A673 (cell line): ENCODE measurements at regions not wholly inside any gene's neighbourhood (a gene's known extent, or its start where the extent isn't known, plus 50 kb on each side); places are given as distances from the start of the nearest gene placed in this dataset.

Experiments used
- BruUV-seq: library from RNA; stranded (reverse); fragments of 400-500 nt; replicated peaks from 2 replicates; lab custom pipeline; 2021; lab: Mats Ljungman, UMichigan
- CTCF ChIA-PET: fragments of 300-600 bp; sonication (Branson Sonifier 250); formaldehyde crosslinking; loops from one replicate; lab custom pipeline; 2022; ENCODE audit warnings: antibody characterized with exemption; lab: Charles Lee
- POLR2A ChIA-PET: fragments of 300-600 bp; sonication (Branson Sonifier 250); formaldehyde crosslinking; loops from one replicate; lab custom pipeline; 2022; ENCODE audit warnings: antibody characterized with exemption; ENCODE audit not compliant: low non-redundant PET; lab: Charles Lee
- DNase-seq: peaks from one replicate; pipeline ENCODE4 v3.0.0-alpha.2; 2015; ENCODE audit warnings: low spot score
- H3K27ac ChIP-seq: fragments of 200-600 bp; sonication (generic); 2 replicates; pipeline ENCODE4 v1.5.1; 2016; ENCODE audit warnings: mixed run types, low read depth, mild to moderate bottlenecking, mixed read lengths, antibody characterized with exemption, low read length; ENCODE audit not compliant: poor library complexity, severe bottlenecking
- H3K27me3 ChIP-seq: fragments of 200-600 bp; sonication (generic); replicated peaks from 2 replicates; pipeline ENCODE4 v1.6.1; 2017; ENCODE audit warnings: mixed run types, low read depth, mild to moderate bottlenecking, mixed read lengths, antibody characterized with exemption, low read length; ENCODE audit not compliant: insufficient read depth, poor library complexity
- H3K36me3 ChIP-seq: fragments of 200-600 bp; sonication (generic); 2 replicates; pipeline ENCODE4 v1.6.1; 2016; ENCODE audit warnings: mixed run types, mild to moderate bottlenecking, mixed read lengths, antibody characterized with exemption, low read length; ENCODE audit not compliant: insufficient read depth, poor library complexity, severe bottlenecking
- H3K4me1 ChIP-seq: fragments of 200-600 bp; sonication (generic); 2 replicates; pipeline ENCODE4 v1.6.1; 2017; ENCODE audit warnings: mixed run types, mild to moderate bottlenecking, mixed read lengths, antibody characterized with exemption, low read length; ENCODE audit not compliant: insufficient read depth, poor library complexity, severe bottlenecking
- H3K4me3 ChIP-seq: fragments of 200-600 bp; sonication (generic); 2 replicates; pipeline ENCODE4 v1.5.1; 2016; ENCODE audit warnings: low read depth, mixed run types, mild to moderate bottlenecking, mixed read lengths, low read length; ENCODE audit not compliant: poor library complexity, severe bottlenecking
- H3K9me3 ChIP-seq: fragments of 200-600 bp; sonication (generic); 2 replicates; pipeline ENCODE4 v1.6.1; 2016; ENCODE audit warnings: mixed run types, low read depth, mild to moderate bottlenecking, mixed read lengths, antibody characterized with exemption, low read length; ENCODE audit not compliant: poor library complexity, severe bottlenecking
- CTCF ChIP-seq: fragments of 300-800, 200-600 bp; sonication (generic); conservative IDR thresholded peaks from 2 replicates; pipeline ENCODE4 v1.5.1; 2017; ENCODE audit warnings: low read depth, mild to moderate bottlenecking, antibody characterized with exemption, low read length, moderate library complexity, mixed read lengths
- EZH2 ChIP-seq: fragments of 200-600 bp; sonication (generic); IDR thresholded peaks from 2 replicates; pipeline ENCODE4 v1.6.1; 2017; ENCODE audit warnings: borderline replicate concordance, low read depth, mild to moderate bottlenecking, mixed read lengths, antibody characterized with exemption, low read length; ENCODE audit not compliant: poor library complexity, severe bottlenecking
- intact Hi-C: fragments of 100-400 bp; cut with micrococcal nuclease; formaldehyde crosslinking; loops from one replicate; pipeline ENCODE4 v1.10.0; 2022; ENCODE audit not compliant: unreplicated experiment

GRCh38 chr6:6497976-6498375, 90.5 kb upstream of the LY86 start:
- Histone ChIP-seq H3K36me3 (no peaks in the 10 kb centered on the region), H3K9me3 (no peaks in the 10 kb centered on the region), H3K4me3 (no peak overlapping the region), H3K27me3 (peaks cover 11% of the 10 kb centered on the region), H3K4me1 (no peaks in the 10 kb centered on the region), H3K27ac (no peak overlapping the region)
- ChIA-PET CTCF (no interaction called here), POLR2A (interaction anchor here (0.5 kb wide), 1 partner anchor 1237 kb away, joined by 9 read pairs; the partner anchor contains the start of gene LYRM4)
- no TSS peak for BruUV-seq
- DNase-seq = no peak
- TF ChIP-seq CTCF (no peak), EZH2 (no peak)
- intact Hi-C loops = no loop called here

- Histone ChIP-seq H3K4me3 (no peak overlapping the region), H3K27ac (no peak overlapping the region), H3K9me3 (no peaks in the 10 kb centered on the region), H3K36me3 (no peaks in the 10 kb centered on the region), H3K27me3 (peaks cover 11% of the 10 kb centered on the region), H3K4me1 (no peaks in the 10 kb centered on the region)
- no peak for DNase-seq
- no TSS peak for BruUV-seq
- CTCF ChIA-PET = interaction anchor here (0.9 kb wide), 1 partner anchor 44 kb away, joined by 3 read pairs; no protein-coding TSS in a partner anchor
- intact Hi-C loops = no loop called here
- no peak for TF ChIP-seq CTCF
- TF ChIP-seq EZH2 = no peak
- POLR2A ChIA-PET = no interaction called here
Observed at GRCh38 chr6:6503191-6503590, 85.3 kb upstream of the LY86 start.

- Histone ChIP-seq H3K36me3 (no peaks in the 10 kb centered on the region), H3K4me3 (no peak overlapping the region), H3K27me3 (peaks cover 9% of the 10 kb centered on the region), H3K4me1 (no peaks in the 10 kb centered on the region), H3K9me3 (no peaks in the 10 kb centered on the region), H3K27ac (no peak overlapping the region)
- no TSS peak for BruUV-seq
- no peak for DNase-seq
- CTCF ChIA-PET = no interaction called here
- peak; percentile 35; the same call in 1 of the 2 replicates for TF ChIP-seq CTCF
- TF ChIP-seq EZH2 = no peak
- intact Hi-C loops = no loop called here
- POLR2A ChIA-PET = no interaction called here
Observed at GRCh38 chr6:6505111-6505510, 83.4 kb upstream of the LY86 start.
